ENCODE measurements at regions not wholly inside any gene's neighbourhood (a gene's known extent, or its start where the extent isn't known, plus 50 kb on each side); places are given as distances from the start of the nearest gene placed in this dataset.
"Not testable (repeated sequence)": the region's sequence is repeated elsewhere in the genome, so short reads cannot be mapped to it uniquely, and the experiment has no call there.

DNA sequence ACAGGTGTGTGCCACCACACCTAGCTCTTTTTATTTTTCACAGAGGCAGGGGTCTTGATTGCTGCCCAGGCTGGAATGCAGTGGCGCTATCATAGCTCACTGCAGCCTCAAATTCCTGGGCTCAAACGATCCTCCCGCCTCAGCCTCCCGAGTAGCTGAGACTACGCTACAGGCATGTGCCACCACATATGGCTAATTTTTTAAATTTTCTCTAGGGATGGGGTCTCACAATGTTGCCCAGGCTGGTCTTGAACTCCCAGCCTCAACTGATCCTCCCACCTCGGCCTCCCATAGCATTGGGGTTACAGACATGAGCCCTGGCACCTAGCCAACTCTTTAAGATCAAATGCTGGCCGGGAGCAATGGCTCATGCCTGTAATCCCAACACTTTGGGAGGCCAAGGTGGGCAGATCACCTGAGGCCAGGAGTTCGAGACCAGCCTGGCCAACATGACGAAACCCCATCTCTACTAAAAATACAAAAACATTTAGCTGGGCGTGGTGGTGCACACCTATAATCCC lies 50.6 kb upstream of the MYL10 start:
- H3K4me3 ChIP-seq; H3K4me1 ChIP-seq; H3K9ac ChIP-seq (ENCODE audit: low read depth in 2 of 2, low read length in 2 of 2); H3K9me3 ChIP-seq; H3K27me3 ChIP-seq; H3K27ac ChIP-seq; intact Hi-C loops (cut with DNase I); DNase-seq; H3K36me3 ChIP-seq: not testable (repeated sequence)

DNA sequence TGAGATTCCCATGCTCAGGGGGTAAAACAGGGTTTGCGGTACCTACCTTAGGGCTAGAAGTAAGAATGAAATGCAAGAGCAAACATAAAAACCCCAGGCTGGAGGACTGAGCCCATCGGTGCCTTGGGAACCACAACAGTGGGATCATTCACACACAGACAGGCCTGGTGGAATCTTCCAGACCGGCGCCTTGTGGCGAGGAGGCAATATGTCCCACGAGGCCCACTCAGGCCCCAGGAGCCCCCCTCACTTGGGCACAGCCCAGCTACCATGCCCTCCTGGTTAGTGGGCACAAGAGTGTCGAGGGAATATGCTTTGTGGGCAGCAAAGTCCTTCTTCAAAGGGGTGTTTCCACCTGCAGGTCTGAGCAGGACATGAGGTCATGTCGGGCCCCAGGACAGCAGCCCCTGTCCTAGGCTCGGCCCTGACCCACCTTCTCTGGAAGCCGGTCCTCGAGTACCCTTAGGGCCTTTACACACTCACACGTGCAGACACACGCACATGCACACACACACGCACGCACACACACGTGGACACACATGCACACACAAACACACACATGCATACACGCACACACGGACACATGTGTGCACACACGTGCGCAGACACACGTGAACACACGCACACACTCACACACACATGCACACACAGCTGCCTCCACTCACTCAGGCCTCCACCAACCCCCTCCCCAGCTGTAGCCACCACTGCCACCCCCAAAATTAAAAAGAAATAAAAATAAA lies 51.5 kb upstream of the MYL10 start:
- no peak for TF ChIP-seq CTCF (IDR thresholded peaks at IDR 0.05)
- Histone ChIP-seq H3K27me3 (no peaks in the 10 kb centered on the region), H3K4me3 (no peak overlapping the region), H3K36me3 (no peaks in the 10 kb centered on the region), H3K27ac (no peak overlapping the region), H3K4me1 (no peaks in the 10 kb centered on the region), H3K9ac (ENCODE audit: low read depth in 2 of 2, low read length in 2 of 2) (no peak overlapping the region), H3K9me3 (no peaks in the 10 kb centered on the region)
- intact Hi-C loops (cut with DNase I) = no loop called here
- no peak for DNase-seq

DNA sequence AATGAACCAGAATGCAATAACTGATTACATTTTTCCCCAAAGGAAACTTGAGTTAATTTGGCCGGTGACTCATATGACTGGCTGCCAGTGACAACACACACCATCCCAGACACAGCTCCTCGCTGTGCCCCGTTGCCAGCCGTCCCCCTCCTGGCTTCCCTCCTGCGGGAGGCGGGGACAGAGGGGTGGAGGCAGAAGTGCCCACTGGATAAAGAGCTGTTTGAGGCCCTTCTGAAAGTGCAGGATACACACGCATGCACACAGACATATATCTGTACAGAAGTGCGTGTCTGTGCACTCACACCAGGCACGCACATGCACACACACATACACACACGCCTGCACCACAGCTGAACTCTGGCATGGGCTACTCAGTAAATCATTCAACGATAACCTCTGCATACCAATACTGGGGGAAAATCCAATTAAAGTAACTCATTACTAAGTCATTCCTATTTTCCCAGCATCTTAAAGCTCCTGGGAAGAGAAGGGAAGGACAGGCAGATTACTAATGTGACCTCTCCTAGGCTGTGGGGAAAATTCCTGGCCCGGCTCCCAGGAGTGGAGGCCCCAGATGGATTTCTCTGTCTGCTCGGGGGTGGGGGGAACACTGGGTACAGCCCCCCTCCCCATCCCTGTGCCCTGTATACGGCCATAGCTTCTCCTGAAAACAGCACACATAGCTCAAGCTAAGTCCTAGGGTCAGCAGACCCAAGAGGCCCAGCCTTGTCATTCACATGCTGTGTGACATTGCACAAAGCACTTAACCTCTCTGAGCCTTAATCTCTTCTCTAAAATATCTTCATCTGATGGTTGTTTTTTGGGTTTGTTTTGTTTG lies 52.3 kb upstream of the MYL10 start:
- no peak for DNase-seq
- no peaks in the 10 kb centered on the region for H3K9me3 ChIP-seq
- no peak for TF ChIP-seq CTCF (IDR thresholded peaks at IDR 0.05)
- H3K27ac ChIP-seq = no peak overlapping the region
- H3K9ac ChIP-seq (ENCODE audit: low read depth in 2 of 2, low read length in 2 of 2) = no peak overlapping the region
- no peaks in the 10 kb centered on the region for H3K4me1 ChIP-seq
- H3K36me3 ChIP-seq = no peaks in the 10 kb centered on the region
- no peak overlapping the region for H3K4me3 ChIP-seq
- intact Hi-C loops (cut with DNase I) = no loop called here
- H3K27me3 ChIP-seq = no peaks in the 10 kb centered on the region

DNA sequence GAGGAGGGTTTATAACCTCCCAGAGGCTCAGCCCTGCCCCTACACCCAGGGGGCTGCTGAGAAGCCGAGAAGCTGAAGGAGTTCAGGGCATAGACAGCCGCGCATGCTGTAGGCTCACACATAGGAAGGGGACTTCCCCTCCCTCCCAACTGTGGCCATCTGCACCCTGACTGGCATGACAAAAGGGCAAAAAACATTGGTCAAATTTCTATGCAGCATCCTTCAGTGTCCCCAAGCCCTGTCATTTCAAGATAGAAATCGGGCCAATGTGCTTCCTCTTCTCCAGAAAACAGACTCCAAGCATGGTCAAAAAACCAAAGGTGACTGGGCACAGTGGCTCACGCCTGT lies 55.9 kb upstream of the MYL10 start:
- H3K4me1 ChIP-seq = no peaks in the 10 kb centered on the region
- DNase-seq = no peak
- H3K36me3 ChIP-seq = no peaks in the 10 kb centered on the region
- intact Hi-C loops (cut with DNase I) = loop anchor here (5.0 kb wide), 1 partner anchor 552 kb away; no protein-coding TSS in a partner anchor
- no peak for TF ChIP-seq CTCF (IDR thresholded peaks at IDR 0.05)
- H3K9me3 ChIP-seq = no peaks in the 10 kb centered on the region
- H3K9ac ChIP-seq (ENCODE audit: low read depth in 2 of 2, low read length in 2 of 2) = no peak overlapping the region
- H3K4me3 ChIP-seq = no peak overlapping the region
- H3K27ac ChIP-seq = no peak overlapping the region
- H3K27me3 ChIP-seq = no peaks in the 10 kb centered on the region

GRCh38 chr7:101686030-101686429 lies 56.9 kb upstream of the MYL10 start:
- no peaks in the 10 kb centered on the region for H3K9me3 ChIP-seq
- DNase-seq = no peak
- no peak overlapping the region for H3K27ac ChIP-seq
- H3K4me1 ChIP-seq = no peaks in the 10 kb centered on the region
- no peak overlapping the region for H3K9ac ChIP-seq (ENCODE audit: low read depth in 2 of 2, low read length in 2 of 2)
- H3K36me3 ChIP-seq = no peaks in the 10 kb centered on the region
- no peak for TF ChIP-seq CTCF (IDR thresholded peaks at IDR 0.05)
- no peaks in the 10 kb centered on the region for H3K27me3 ChIP-seq
- no peak overlapping the region for H3K4me3 ChIP-seq
- intact Hi-C loops (cut with DNase I) = loop anchor here (5.0 kb wide), 1 partner anchor 551 kb away; no protein-coding TSS in a partner anchor
